HG02642 (cell line): ENCODE measurements at regions not wholly inside any gene's neighbourhood (a gene's known extent, or its start where the extent isn't known, plus 50 kb on each side); places are given as distances from the start of the nearest gene placed in this dataset.

Experiments used
- ATAC-seq: cut with Tn5 transposase; IDR thresholded peaks from one replicate; pipeline ENCODE4 v1.9.1; 2021; ENCODE audit warnings: mild to moderate bottlenecking; ENCODE audit not compliant: unreplicated experiment, poor library complexity

GRCh38 chr12:41899577-41899976 lies 245.1 kb downstream of the GXYLT1 start:
- ATAC-seq, result no peak

GRCh38 chr12:41897593-41897992 lies 247.1 kb downstream of the GXYLT1 start:
- ATAC-seq, result no peak

GRCh38 chr12:41893491-41893890 lies 251.2 kb downstream of the GXYLT1 start:
- no peak for ATAC-seq

DNA sequence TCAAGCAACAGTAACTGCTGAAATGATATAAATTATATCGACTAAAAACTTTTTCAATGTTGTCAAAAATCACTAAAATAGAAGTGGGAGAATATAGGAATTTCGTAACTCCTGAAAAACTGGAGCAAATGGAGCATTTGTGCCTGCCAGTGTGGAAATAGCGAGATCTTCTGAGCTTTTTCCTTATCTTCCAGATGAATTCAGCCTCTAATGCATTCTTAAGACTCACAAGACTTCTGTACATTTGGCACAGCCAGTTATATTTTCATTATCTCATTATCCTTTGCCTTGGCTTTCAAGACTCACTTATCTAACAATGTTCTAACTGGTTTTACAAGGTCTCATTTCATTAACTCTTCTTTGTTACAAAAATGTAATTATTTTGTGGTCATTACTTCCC lies 252.4 kb downstream of the GXYLT1 start:
- no peak for ATAC-seq

GRCh38 chr12:41891226-41891625 lies 253.4 kb downstream of the GXYLT1 start:
- no peak for ATAC-seq

GRCh38 chr12:41888285-41888684 lies 256.4 kb downstream of the GXYLT1 start:
- ATAC-seq, result no peak

- ATAC-seq, result no peak
Measured at GRCh38 chr12:41881891-41882805, 262.5 kb downstream of the GXYLT1 start.

DNA sequence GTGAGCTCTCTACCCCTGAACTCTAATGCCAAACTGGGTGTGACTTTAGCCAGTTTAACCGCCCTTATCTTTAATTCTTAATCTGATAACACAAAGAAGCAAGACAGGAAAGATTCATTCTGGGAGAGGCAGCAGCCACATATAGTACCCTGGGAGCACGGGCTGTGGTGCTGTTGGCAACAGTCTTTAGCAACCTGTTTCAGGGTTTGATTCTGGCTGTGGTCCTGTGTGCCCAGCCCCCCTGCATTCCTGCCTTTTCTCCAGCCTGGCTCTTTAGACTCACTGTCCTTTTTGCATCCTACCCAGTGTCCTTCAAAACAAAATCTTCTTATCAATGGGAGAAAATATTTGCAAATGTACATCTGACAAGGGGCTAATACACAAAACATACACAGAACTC lies 275.2 kb downstream of the GXYLT1 start:
- no peak for ATAC-seq

DNA sequence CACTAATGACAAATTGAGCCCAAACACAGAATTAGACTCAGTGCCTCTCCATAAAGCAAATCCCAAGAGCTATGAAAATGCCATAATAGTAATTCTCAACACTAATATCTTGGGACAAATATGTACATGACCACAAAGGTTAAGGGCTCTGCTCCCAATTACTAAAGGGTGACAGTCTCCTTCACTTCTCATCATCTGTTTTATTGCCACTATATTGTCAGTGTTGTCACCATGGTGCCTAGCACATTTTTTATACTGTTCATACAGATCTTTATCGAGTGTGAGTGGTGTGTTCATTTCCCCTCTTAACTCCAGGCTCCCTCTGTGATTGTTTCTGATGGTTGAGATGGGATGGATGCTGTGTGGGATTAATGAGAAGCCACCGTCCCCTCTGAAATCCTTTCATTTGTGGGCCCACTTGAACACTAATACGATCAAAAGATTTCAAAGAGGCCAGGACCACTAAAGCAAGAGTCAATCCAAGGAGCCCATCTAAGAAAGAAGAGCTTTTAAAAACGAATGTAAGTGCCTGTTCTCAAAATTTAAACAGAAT lies 277.7 kb downstream of the GXYLT1 start:
- ATAC-seq, result no peak

DNA sequence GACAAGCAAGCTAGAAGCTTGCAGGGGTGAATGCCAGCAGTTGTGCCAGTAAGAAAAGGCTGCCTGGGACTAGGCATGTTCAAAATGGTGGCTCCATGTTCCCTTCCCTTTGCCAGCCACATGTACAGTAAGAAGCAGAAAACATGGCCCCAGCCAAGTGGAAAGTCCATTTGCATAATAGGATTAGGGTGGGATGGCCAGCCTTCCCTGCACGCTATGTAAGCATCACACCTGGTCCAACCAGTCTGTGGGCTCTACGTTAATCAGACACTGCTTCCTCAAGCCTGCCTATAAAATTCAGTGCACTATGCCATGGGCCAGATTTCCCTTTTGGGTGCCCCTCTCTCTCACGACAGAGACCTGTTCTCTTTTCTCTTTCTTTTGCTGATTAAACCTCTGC lies 288.4 kb downstream of the GXYLT1 start:
- ATAC-seq, result no peak

DNA sequence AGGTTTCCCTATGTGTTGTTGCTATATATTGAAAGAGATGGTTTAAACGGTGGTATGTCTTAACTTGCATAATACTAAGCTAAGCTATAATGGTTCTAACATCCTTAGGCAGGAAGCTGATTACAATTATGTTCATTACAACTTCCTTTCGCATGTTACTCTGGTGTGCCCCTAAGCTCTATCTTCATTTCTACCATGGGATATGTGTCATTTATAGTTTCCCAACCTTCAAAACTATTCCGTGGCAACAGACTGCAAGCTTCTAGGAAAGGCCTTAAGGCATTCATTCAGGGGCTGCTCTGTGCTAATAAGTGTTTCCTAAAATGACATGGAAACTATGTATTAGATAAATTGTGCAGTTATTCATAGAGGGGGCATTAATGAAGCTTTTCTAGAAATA lies 294.6 kb downstream of the GXYLT1 start:
- ATAC-seq, result no peak

GRCh38 chr12:41846718-41847117 lies 298.0 kb downstream of the GXYLT1 start:
- ATAC-seq, result no peak

GRCh38 chr12:41836416-41836815 lies 308.3 kb downstream of the GXYLT1 start:
- no peak for ATAC-seq

GRCh38 chr12:41835556-41835955 lies 309.1 kb downstream of the GXYLT1 start:
- ATAC-seq, result no peak

DNA sequence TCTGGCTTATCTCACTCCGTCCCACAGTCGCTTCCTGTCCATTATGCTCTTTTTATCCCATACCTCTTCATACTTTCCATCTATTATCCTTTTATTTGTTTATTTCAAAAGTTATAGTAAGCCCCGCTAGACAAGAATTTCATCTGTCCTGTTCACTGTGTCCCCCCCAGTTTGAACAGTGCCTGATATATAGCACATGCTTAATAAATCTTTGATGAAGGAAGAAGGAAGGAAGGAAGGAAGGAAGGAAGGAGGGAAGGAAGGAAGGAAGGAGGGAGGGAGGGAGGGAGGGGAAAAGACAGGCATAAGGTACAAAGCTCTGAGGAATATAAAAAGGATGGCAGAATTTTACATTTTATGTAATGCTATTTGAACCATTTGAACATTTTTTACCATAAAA lies 324.7 kb downstream of the GXYLT1 start:
- no peak for ATAC-seq

GRCh38 chr12:41804026-41804425 lies 340.6 kb downstream of the GXYLT1 start:
- no peak for ATAC-seq

DNA sequence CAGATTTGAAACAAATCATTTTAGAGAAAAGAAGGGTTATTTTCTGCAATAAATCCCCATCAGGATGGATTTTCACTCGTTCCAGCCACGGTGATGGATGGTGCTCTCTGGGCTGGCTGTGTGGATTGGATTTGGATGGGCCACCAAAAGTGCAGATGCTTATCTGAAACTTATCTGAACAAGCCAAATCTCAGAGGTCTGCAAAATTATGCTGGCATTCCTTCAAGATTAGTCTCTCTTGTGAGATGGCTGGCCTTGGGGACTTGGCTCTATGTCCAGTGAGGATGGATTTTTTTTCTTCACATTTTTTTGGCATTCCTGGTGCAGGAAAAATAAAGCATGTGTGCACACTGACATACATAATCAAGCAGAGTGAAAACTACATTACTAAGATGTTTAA lies 341.9 kb downstream of the GXYLT1 start:
- no peak for ATAC-seq

- no peak for ATAC-seq
Measured at GRCh38 chr12:41801261-41801660, 343.4 kb downstream of the GXYLT1 start.

DNA sequence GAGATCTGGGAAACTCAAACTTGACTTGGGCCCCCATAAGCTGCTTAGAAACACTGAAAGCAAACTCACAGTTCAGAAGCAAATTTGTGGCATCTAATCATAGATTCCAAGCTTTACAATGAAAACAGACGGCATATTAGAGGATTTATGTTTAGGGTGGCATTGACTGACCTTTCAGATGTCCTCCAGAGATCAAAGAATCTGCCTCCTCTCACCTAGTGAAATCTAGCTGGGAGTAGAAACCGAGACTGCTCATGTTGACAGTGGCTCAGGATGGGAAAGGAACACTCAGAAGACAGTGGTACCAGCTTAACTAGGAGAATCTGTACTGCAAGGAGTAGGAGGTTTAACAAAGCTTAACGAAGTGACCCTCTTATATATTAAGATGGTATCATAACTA lies 345.0 kb downstream of the GXYLT1 start:
- ATAC-seq, result no peak

GRCh38 chr12:41795910-41796309 lies 348.8 kb downstream of the GXYLT1 start:
- no peak for ATAC-seq

DNA sequence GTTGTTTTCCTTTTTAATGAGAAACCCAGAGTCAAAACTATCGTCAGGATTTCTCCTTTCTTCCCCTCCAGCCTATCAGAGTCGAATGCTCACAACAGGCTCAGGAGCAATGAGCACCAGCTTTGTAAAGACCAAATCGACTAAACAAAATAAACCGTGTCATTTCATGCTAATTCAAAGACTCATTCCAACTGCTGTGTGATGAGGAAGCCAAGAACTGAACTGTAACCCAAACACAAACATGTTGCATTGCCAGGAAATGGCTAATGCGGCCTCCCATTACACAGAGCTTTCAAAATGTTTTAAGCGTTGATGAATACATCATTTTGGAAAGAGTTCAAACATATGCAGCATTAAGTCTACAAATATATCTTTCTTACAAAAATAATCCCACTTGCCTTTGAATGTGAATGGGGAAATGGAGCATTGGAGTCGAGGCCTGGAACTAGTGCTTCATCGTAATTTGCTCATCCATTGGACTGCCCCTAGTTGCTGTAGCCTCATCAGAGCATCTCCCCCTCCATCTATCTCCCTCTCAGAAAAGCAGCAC lies 349.5 kb downstream of the GXYLT1 start:
- ATAC-seq, result no peak

- no peak for ATAC-seq
Measured at GRCh38 chr12:41794336-41794735, 350.3 kb downstream of the GXYLT1 start.
